Thyroid gland (tissue), 4 donors: ENCODE measurements at regions not wholly inside any gene's neighbourhood (a gene's known extent, or its start where the extent isn't known, plus 50 kb on each side); places are given as distances from the start of the nearest gene placed in this dataset.

Experiments
- CTCF ChIP-seq, 6 experiments: fragments of 200-600 bp in 3 of 6; fragments of 450-650 bp in 3 of 6; sonication (generic) in 3 of 6; IDR thresholded peaks; one replicate each; pipeline ENCODE4 v1.5.1; 2016 to 2019; ENCODE audit warnings: antibody characterized with exemption in 6 of 6, mild to moderate bottlenecking in 2 of 6, inconsistent platforms in 1 of 6, moderate library complexity in 1 of 6
- POLR2A ChIP-seq, 2 donors: fragments of 450-650 bp; IDR thresholded peaks; one replicate each; pipeline ENCODE4 v1.6.1; 2017; ENCODE audit warnings: antibody characterized with exemption in 2 of 2, mild to moderate bottlenecking in 2 of 2, moderate library complexity in 1 of 2

GRCh38 chr6:44044940-44045671 lies 82.1 kb downstream of the MRPL14 start:
- TF ChIP-seq CTCF (IDR thresholded peaks at IDR 0.05) (no peak), POLR2A (IDR thresholded peaks at IDR 0.05) (no peak)
